Neural progenitor cell (in vitro differentiated cells): ENCODE measurements at regions not wholly inside any gene's neighbourhood (a gene's known extent, or its start where the extent isn't known, plus 50 kb on each side); places are given as distances from the start of the nearest gene placed in this dataset.

Experiments
- CTCF ChIP-seq: fragments of 200-600 bp; sonication (generic); IDR thresholded peaks from 2 replicates; pipeline ENCODE4 v1.5.1; 2017; ENCODE audit warnings: antibody characterized with exemption, mild to moderate bottlenecking
- EZH2 ChIP-seq: fragments of 200-600 bp; sonication (generic); IDR thresholded peaks from 2 replicates; pipeline ENCODE4 v1.6.1; 2017; ENCODE audit warnings: antibody characterized with exemption, mild to moderate bottlenecking, moderate library complexity

- no peak for TF ChIP-seq EZH2
- TF ChIP-seq CTCF = no peak
Measured at GRCh38 chr2:176464886-176465564, 195.8 kb downstream of the MTX2 start.
